ENCODE measurements at regions not wholly inside any gene's neighbourhood (a gene's known extent, or its start where the extent isn't known, plus 50 kb on each side); places are given as distances from the start of the nearest gene placed in this dataset.

DNA sequence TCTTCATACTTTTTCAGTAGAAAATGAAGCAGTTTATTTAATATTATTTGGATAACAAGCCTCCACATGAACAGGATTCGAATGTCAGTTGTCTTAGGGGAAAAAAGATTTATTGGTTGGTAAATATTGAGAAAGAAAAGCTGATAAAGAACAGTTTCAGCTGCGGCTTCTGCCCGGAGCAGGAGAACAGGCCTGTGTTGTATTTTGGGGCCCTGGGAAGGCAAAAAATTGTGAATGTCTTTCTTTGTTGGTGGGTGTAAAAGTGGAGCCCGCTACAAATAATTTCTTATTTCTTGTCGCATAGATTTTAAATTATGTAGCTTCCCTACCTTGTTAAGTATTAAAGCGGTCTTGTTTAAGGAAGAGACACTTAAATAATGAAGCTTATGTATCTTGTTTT lies 90.5 kb upstream of the PAX1 start:
- no peaks in the 10 kb centered on the region for H3K4me1 Mint-ChIP-seq

GRCh38 chr20:21613512-21613911 lies 92.0 kb upstream of the PAX1 start:
- peaks cover 0 to 3% (median 0%) of the 10 kb centered on the region in 3 donors for H3K9me3 Mint-ChIP-seq
- H3K4me1 ChIP-seq (ENCODE audit: control insufficient read depth in 1 of 2, extremely low read depth in 1 of 2, insufficient read depth in 2 of 2, low read length in 2 of 2) = no peaks in the 10 kb centered on the region
- H3K4me1 Mint-ChIP-seq = no peaks in the 10 kb centered on the region
- ChIA-PET CTCF (no interaction called here), POLR2A (no interaction called here)
- peaks cover 33 to 35% of the 10 kb centered on the region in 2 donors for H3K27me3 Mint-ChIP-seq
- peaks cover 4% of the 10 kb centered on the region for H3K36me3 Mint-ChIP-seq
- no peak overlapping the region for H3K27ac Mint-ChIP-seq
- WGBS (ENCODE audit: insufficient coverage) = 55% methylated on average over 2 of the region's 6 CpGs
- DNase-seq (no peak), ATAC-seq (replicated peaks in 1 of 4) (no peak)
- H3K36me3 ChIP-seq (ENCODE audit: control insufficient read depth in 2 of 2, extremely low read depth in 1 of 2, insufficient read depth in 1 of 2, low read length in 1 of 2) = no peaks in the 10 kb centered on the region
- no peak overlapping the region for H3K4me3 Mint-ChIP-seq
- H3K27me3 ChIP-seq (replicated peaks in 1 of 2; ENCODE audit: control insufficient read depth in 2 of 2, extremely low read depth in 1 of 2, insufficient read depth in 2 of 2, low read length in 1 of 2) = peaks cover 0 to 21% of the 10 kb centered on the region in 2 experiments
- no peak overlapping the region for H3K4me3 ChIP-seq (ENCODE audit: control insufficient read depth in 1 of 2, extremely low read depth in 1 of 2, low read length in 1 of 2)
- H3K27ac ChIP-seq (ENCODE audit: low read length) = no peak overlapping the region
- H3K9me3 ChIP-seq = no peaks in the 10 kb centered on the region

More for the DNA sequence above, 90.5 kb upstream of the PAX1 start:
- Histone ChIP-seq H3K36me3 (ENCODE audit: control insufficient read depth in 2 of 2, extremely low read depth in 1 of 2, insufficient read depth in 1 of 2, low read length in 1 of 2) (no peaks in the 10 kb centered on the region), H3K27ac (ENCODE audit: low read length) (no peak overlapping the region), H3K27me3 (replicated peaks in 1 of 2; ENCODE audit: control insufficient read depth in 2 of 2, extremely low read depth in 1 of 2, insufficient read depth in 2 of 2, low read length in 1 of 2) (peaks cover 0 to 13% of the 10 kb centered on the region in 2 experiments), H3K9me3 (no peaks in the 10 kb centered on the region), H3K4me1 (ENCODE audit: control insufficient read depth in 1 of 2, extremely low read depth in 1 of 2, insufficient read depth in 2 of 2, low read length in 2 of 2) (no peaks in the 10 kb centered on the region), H3K4me3 (ENCODE audit: control insufficient read depth in 1 of 2, extremely low read depth in 1 of 2, low read length in 1 of 2) (no peak overlapping the region)
- H3K4me3 Mint-ChIP-seq = no peak overlapping the region
- peaks cover 22 to 31% of the 10 kb centered on the region in 2 donors for H3K27me3 Mint-ChIP-seq
- ChIA-PET POLR2A (no interaction called here), CTCF (interaction anchor here (0.7 to 1.3 kb wide), 5 partner anchors 15 to 755 kb away, joined by 3 to 4 read pairs (median 3); no protein-coding TSS in a partner anchor)
- WGBS (ENCODE audit: insufficient coverage) = 83% methylated on average over 2 of the region's 6 CpGs
- H3K27ac Mint-ChIP-seq = no peak overlapping the region
- no peaks in the 10 kb centered on the region for H3K36me3 Mint-ChIP-seq
- H3K9me3 Mint-ChIP-seq = peaks cover 0 to 3% (median 0%) of the 10 kb centered on the region in 3 donors
- no peak for ATAC-seq (replicated peaks in 1 of 4)
- no peak for DNase-seq

DNA sequence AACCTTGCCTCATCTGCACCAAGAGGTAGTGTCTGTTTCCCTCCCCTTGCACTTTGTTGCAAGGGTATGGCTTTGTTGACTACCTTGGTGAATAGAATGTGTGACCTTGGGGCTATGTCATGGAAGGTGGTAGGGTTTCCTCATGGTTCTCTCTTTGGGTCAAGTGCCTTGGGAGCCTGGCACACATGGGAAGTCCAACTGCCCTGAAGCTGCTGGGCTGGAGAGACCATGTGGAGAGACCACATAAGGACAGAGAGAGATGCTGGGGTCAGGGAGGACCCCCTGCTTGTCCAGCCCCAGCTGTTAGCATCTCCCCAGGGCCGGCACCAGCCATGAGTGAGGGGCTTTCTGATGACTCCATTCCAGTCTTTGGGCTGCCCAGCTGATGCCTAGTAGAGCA lies 95.5 kb upstream of the PAX1 start:
- Mint-ChIP-seq H3K27me3 (peaks cover 31 to 36% of the 10 kb centered on the region in 2 donors), H3K9me3 (peaks cover 8 to 11% (median 11%) of the 10 kb centered on the region in 3 donors), H3K4me1 (no peaks in the 10 kb centered on the region), H3K4me3 (no peak overlapping the region), H3K27ac (no peak overlapping the region), H3K36me3 (peaks cover 8% of the 10 kb centered on the region)
- Histone ChIP-seq H3K27ac (ENCODE audit: low read length) (no peak overlapping the region), H3K36me3 (ENCODE audit: control insufficient read depth in 2 of 2, extremely low read depth in 1 of 2, insufficient read depth in 1 of 2, low read length in 1 of 2) (no peaks in the 10 kb centered on the region), H3K4me3 (ENCODE audit: control insufficient read depth in 1 of 2, extremely low read depth in 1 of 2, low read length in 1 of 2) (no peak overlapping the region), H3K9me3 (no peaks in the 10 kb centered on the region), H3K27me3 (replicated peaks in 1 of 2; ENCODE audit: control insufficient read depth in 2 of 2, extremely low read depth in 1 of 2, insufficient read depth in 2 of 2, low read length in 1 of 2) (peaks cover 0 to 25% of the 10 kb centered on the region in 2 experiments), H3K4me1 (ENCODE audit: control insufficient read depth in 1 of 2, extremely low read depth in 1 of 2, insufficient read depth in 2 of 2, low read length in 2 of 2) (no peaks in the 10 kb centered on the region)
- ATAC-seq (replicated peaks in 1 of 4) = no peak
- WGBS (ENCODE audit: insufficient coverage) = 65% methylated on average over 1 of the region's 1 CpG
- no peak for DNase-seq
- POLR2A ChIA-PET = no interaction called here
- CTCF ChIA-PET = interaction anchor here in 1 of 2 donors (0.5 kb wide), 1 partner anchor 867 kb away, joined by 4 read pairs; no protein-coding TSS in a partner anchor

DNA sequence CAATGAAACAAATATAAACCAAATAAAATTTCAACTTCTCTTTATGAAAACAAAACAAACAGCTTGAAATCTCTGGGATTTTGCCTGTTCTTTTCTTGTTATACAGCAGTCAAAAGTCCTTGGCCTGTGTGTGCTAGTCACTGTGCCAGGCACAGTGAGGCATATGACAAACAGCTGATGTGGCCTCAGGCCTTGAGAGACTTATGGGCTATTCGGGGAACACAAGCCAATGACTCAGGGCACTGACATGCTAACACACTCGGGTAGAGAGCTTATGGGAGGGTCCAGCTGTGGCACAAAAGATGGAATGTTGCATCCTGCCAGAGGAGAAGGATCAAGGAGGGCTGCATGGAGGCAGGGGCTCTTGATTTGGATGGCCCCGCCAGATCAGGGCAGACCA lies 95.4 kb upstream of the NKX2-2 start:
- DNase-seq = no peak
- no peaks in the 10 kb centered on the region for H3K4me1 Mint-ChIP-seq
- 69% methylated on average over 3 of the region's 3 CpGs for WGBS (ENCODE audit: insufficient coverage)
- H3K4me1 ChIP-seq (ENCODE audit: control insufficient read depth in 1 of 2, extremely low read depth in 1 of 2, insufficient read depth in 2 of 2, low read length in 2 of 2) = no peaks in the 10 kb centered on the region
- H3K4me3 ChIP-seq (ENCODE audit: control insufficient read depth in 1 of 2, extremely low read depth in 1 of 2, low read length in 1 of 2) = no peak overlapping the region
- H3K9me3 ChIP-seq = no peaks in the 10 kb centered on the region
- H3K4me3 Mint-ChIP-seq = no peak overlapping the region
- no peaks in the 10 kb centered on the region for H3K36me3 ChIP-seq (ENCODE audit: control insufficient read depth in 2 of 2, extremely low read depth in 1 of 2, insufficient read depth in 1 of 2, low read length in 1 of 2)
- H3K27ac ChIP-seq (ENCODE audit: low read length) = no peak overlapping the region
- peaks cover 8% of the 10 kb centered on the region for H3K36me3 Mint-ChIP-seq
- H3K27ac Mint-ChIP-seq = no peak overlapping the region
- H3K27me3 Mint-ChIP-seq = peaks cover 31 to 35% of the 10 kb centered on the region in 2 donors
- ChIA-PET POLR2A (no interaction called here), CTCF (interaction anchor here in 1 of 2 donors (0.5 kb wide), 1 partner anchor 866 kb away, joined by 4 read pairs; no protein-coding TSS in a partner anchor)
- ATAC-seq (replicated peaks in 1 of 4) = no peak
- peaks cover 8 to 12% (median 11%) of the 10 kb centered on the region in 3 donors for H3K9me3 Mint-ChIP-seq
- H3K27me3 ChIP-seq (replicated peaks in 1 of 2; ENCODE audit: control insufficient read depth in 2 of 2, extremely low read depth in 1 of 2, insufficient read depth in 2 of 2, low read length in 1 of 2) = peaks cover 0 to 23% of the 10 kb centered on the region in 2 experiments

DNA sequence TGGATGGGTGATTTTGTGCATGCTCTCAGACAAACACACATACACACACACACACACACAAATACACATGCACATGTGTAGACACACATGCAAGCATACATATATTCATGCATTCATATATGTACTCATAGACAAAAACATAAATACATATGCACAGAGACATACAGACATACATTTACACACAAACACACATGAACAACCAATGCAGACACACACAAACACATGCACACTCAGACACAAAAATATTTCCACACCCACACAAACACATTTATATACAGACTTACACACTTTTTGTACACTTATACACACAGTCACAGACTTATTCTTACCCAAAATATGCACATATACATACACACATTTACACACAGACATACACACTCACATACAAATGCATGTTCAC lies 94.9 kb upstream of the NKX2-2 start:
- Histone ChIP-seq H3K9me3 (no peaks in the 10 kb centered on the region), H3K36me3 (ENCODE audit: control insufficient read depth in 2 of 2, extremely low read depth in 1 of 2, insufficient read depth in 1 of 2, low read length in 1 of 2) (no peaks in the 10 kb centered on the region), H3K4me1 (ENCODE audit: control insufficient read depth in 1 of 2, extremely low read depth in 1 of 2, insufficient read depth in 2 of 2, low read length in 2 of 2) (no peaks in the 10 kb centered on the region), H3K4me3 (ENCODE audit: control insufficient read depth in 1 of 2, extremely low read depth in 1 of 2, low read length in 1 of 2) (no peak overlapping the region), H3K27me3 (replicated peaks in 1 of 2; ENCODE audit: control insufficient read depth in 2 of 2, extremely low read depth in 1 of 2, insufficient read depth in 2 of 2, low read length in 1 of 2) (peaks cover 0 to 21% of the 10 kb centered on the region in 2 experiments), H3K27ac (ENCODE audit: low read length) (no peak overlapping the region)
- ATAC-seq (replicated peaks in 1 of 4) = no peak
- no peak overlapping the region for H3K27ac Mint-ChIP-seq
- H3K4me1 Mint-ChIP-seq = no peaks in the 10 kb centered on the region
- DNase-seq = no peak
- POLR2A ChIA-PET = no interaction called here
- CTCF ChIA-PET = no interaction called here
- H3K4me3 Mint-ChIP-seq = no peak overlapping the region
- H3K36me3 Mint-ChIP-seq = peaks cover 8% of the 10 kb centered on the region
- H3K9me3 Mint-ChIP-seq = peaks cover 8 to 14% (median 13%) of the 10 kb centered on the region in 3 donors
- H3K27me3 Mint-ChIP-seq = peaks cover 27 to 30% of the 10 kb centered on the region in 2 donors

GRCh38 chr20:21607971-21608725 lies 94.3 kb upstream of the NKX2-2 start:
- peaks cover 0 to 18% of the 10 kb centered on the region in 2 experiments for H3K27me3 ChIP-seq (replicated peaks in 1 of 2; ENCODE audit: control insufficient read depth in 2 of 2, extremely low read depth in 1 of 2, insufficient read depth in 2 of 2, low read length in 1 of 2)
- H3K9me3 ChIP-seq = no peaks in the 10 kb centered on the region
- peaks cover 8% of the 10 kb centered on the region for H3K36me3 Mint-ChIP-seq
- H3K4me1 ChIP-seq (ENCODE audit: control insufficient read depth in 1 of 2, extremely low read depth in 1 of 2, insufficient read depth in 2 of 2, low read length in 2 of 2) = no peaks in the 10 kb centered on the region
- POLR2A ChIA-PET = no interaction called here
- H3K4me3 ChIP-seq (ENCODE audit: control insufficient read depth in 1 of 2, extremely low read depth in 1 of 2, low read length in 1 of 2) = no peak overlapping the region
- no peak overlapping the region for H3K4me3 Mint-ChIP-seq
- H3K27ac Mint-ChIP-seq = no peak overlapping the region
- 61% methylated on average over 31 of the region's 38 CpGs for WGBS (ENCODE audit: insufficient coverage)
- DNase-seq (no peak), ATAC-seq (replicated peaks in 1 of 4) (no peak)
- H3K27ac ChIP-seq (ENCODE audit: low read length) = no peak overlapping the region
- peaks cover 26 to 34% of the 10 kb centered on the region in 2 donors for H3K27me3 Mint-ChIP-seq
- CTCF ChIA-PET = no interaction called here
- peaks cover 8 to 18% (median 13%) of the 10 kb centered on the region in 3 donors for H3K9me3 Mint-ChIP-seq
- no peaks in the 10 kb centered on the region for H3K4me1 Mint-ChIP-seq
- no peaks in the 10 kb centered on the region for H3K36me3 ChIP-seq (ENCODE audit: control insufficient read depth in 2 of 2, extremely low read depth in 1 of 2, insufficient read depth in 1 of 2, low read length in 1 of 2)
